Epithelial cell of esophagus (primary cell): ENCODE measurements at regions not wholly inside any gene's neighbourhood (a gene's known extent, or its start where the extent isn't known, plus 50 kb on each side); places are given as distances from the start of the nearest gene placed in this dataset.
"Not testable (repeated sequence)": the region's sequence is repeated elsewhere in the genome, so short reads cannot be mapped to it uniquely, and the experiment has no call there.

Experiments used
- DNase-seq: peaks from one replicate; pipeline ENCODE4 v3.0.0; 2010; ENCODE audit warnings: low read depth
- H3K4me3 ChIP-seq: 2 replicates; pipeline ENCODE4 v1.5.1; 2011; ENCODE audit warnings: mild to moderate bottlenecking, low read length, control low read depth
- CTCF ChIP-seq: IDR thresholded peaks from 2 replicates; pipeline ENCODE4 v1.5.1; 2011; ENCODE audit warnings: low read depth, mild to moderate bottlenecking, low read length, control low read depth, inconsistent platforms; ENCODE audit not compliant: insufficient read depth; ENCODE audit errors: missing control alignments

- TF ChIP-seq CTCF, result no peak
- DNase-seq, result no peak
Observed at GRCh38 chr12:58099476-58099875, 158.1 kb downstream of the ATP23 start.

GRCh38 chr12:58104351-58104755, 163.0 kb downstream of the ATP23 start:
- TF ChIP-seq CTCF, result no peak
- no peak overlapping the region for H3K4me3 ChIP-seq
- DNase-seq, result no peak

More at GRCh38 chr12:58099476-58099875, 158.1 kb downstream of the ATP23 start:
- no peak overlapping the region for H3K4me3 ChIP-seq

- peak; percentile 17 for DNase-seq
- peak; percentile 53 for TF ChIP-seq CTCF
- H3K4me3 ChIP-seq, result no peak overlapping the region
Observed at GRCh38 chr12:58105225-58106119, 164.1 kb downstream of the ATP23 start.

GRCh38 chr12:58106195-58106594, 164.8 kb downstream of the ATP23 start:
- DNase-seq, result no peak
- H3K4me3 ChIP-seq, result no peak overlapping the region
- no peak for TF ChIP-seq CTCF

- no peak for DNase-seq
- TF ChIP-seq CTCF, result no peak
- no peak overlapping the region for H3K4me3 ChIP-seq
Observed at GRCh38 chr12:58117201-58117600, 175.8 kb downstream of the ATP23 start.

GRCh38 chr12:58117667-58118066, 176.3 kb downstream of the ATP23 start:
- no peak for DNase-seq
- TF ChIP-seq CTCF, result no peak

GRCh38 chr12:58125761-58126160, 184.4 kb downstream of the ATP23 start:
- not testable (repeated sequence) for H3K4me3 ChIP-seq, DNase-seq

More at GRCh38 chr12:58117667-58118066, 176.3 kb downstream of the ATP23 start:
- H3K4me3 ChIP-seq, result no peak overlapping the region
